DMS114 treated with DMSO at 0.1 percent for 48 hours (cell line): ENCODE measurements at regions not wholly inside any gene's neighbourhood (a gene's known extent, or its start where the extent isn't known, plus 50 kb on each side); places are given as distances from the start of the nearest gene placed in this dataset.

Experiments
- DNase-seq: peaks from one replicate; lab custom pipeline; 2025; ENCODE audit not compliant: unreplicated experiment; lab: John Stamatoyannopoulos, UW

- DNase-seq: no peak
Observed at GRCh38 chr22:47775686-47776085, 1013.2 kb downstream of the TBC1D22A start.

DNA sequence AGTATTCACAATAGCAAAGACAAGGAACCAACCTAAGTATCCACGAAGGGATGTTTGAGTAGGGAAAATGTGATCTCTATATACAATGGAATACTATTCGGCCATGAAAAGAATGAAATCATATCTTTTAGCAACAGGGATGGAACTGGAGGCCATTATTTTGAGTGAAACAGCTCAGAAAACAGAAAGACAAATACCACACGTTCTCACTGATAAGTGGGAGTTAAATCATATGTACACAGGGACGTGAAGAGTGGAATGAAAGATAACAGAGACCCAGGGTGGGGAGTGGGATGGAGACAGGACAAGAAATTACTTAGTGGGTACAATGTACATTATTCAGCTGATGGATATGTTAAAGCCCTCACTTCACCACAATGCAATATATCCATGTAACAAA, 1012.7 kb downstream of the TBC1D22A start:
- DNase-seq: no peak

DNA sequence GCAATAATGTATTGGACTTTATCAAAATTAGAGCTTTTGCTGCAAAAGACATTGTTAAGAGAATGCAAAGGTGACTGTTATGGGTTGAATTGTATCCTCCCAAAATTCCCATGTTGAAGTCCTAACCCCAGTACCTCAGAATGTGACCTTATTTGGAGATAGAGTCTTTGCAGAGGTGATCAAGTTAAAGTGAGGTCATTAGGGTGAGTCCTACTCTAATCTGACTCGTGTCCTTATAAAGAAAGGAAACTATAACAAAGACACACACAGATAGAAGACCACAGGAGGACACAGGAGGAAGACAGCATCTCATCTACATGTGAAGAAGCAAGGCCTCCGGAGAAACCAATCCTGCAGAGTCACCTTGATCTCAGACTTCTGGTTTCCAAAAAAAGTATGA, 1011.2 kb downstream of the TBC1D22A start:
- no peak for DNase-seq

DNA sequence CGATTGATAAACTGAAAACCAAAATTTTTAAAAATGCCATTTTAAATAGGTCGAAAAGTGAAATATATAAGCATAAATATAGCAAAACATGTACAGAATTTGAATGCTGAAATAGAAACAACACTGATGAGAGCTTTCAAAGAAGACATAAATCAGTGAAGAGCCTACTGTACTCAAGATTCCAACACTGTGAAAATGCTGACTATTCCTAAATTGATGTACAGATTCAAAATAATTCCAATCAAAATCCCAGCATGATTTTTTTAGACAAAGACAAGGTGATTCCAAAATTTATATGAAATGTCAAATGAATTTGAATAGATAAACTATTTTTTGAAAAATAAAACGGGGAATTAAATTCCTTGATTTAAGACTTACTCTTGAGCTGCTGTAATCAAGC, 1010.4 kb downstream of the TBC1D22A start:
- DNase-seq: no peak

DNA sequence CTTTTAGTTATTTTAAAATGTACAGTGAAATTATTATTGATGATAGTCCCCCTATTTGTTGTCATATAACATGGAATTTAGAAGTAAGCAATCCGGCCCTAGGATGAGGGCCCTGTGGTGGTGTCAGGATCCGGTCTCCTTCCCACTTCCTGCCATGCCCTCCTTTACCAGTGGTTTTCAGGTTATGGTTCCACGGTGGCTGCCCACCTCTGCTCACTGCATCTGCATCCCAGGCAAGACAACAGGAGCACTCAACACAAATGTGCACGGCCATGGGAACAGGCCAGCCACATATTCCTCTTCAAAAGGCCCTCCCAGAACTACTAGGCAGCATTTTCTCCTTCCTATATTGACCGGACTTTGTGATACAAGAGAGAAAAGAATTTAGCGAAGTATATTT, 1007.2 kb downstream of the TBC1D22A start:
- no peak for DNase-seq

GRCh38 chr22:47768027-47768426, 1005.6 kb downstream of the TBC1D22A start:
- DNase-seq: no peak

GRCh38 chr22:47767403-47767802, 1005.0 kb downstream of the TBC1D22A start:
- no peak for DNase-seq

DNA sequence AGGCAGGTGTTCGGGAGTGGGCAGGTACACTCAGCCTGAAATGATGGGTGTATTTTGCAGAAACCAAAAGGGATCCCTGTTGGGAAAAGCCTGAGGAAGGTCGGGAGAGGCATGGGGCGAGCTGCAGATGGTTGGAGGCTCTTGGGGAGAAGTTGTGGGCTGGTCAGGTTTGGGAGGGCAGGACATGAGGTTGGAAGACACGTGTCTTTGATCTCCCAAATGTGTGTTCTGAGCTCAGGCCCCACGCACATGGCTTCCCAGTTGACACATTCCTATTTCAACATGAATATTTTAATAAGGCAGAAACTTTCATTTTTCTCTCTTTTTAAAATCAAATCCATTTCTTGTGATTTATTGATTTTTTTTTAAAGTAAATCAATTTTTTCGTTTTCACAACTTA, 1003.3 kb downstream of the TBC1D22A start:
- DNase-seq: no peak

- no peak for DNase-seq
Observed at GRCh38 chr22:47762141-47762540, 999.7 kb downstream of the TBC1D22A start.

DNA sequence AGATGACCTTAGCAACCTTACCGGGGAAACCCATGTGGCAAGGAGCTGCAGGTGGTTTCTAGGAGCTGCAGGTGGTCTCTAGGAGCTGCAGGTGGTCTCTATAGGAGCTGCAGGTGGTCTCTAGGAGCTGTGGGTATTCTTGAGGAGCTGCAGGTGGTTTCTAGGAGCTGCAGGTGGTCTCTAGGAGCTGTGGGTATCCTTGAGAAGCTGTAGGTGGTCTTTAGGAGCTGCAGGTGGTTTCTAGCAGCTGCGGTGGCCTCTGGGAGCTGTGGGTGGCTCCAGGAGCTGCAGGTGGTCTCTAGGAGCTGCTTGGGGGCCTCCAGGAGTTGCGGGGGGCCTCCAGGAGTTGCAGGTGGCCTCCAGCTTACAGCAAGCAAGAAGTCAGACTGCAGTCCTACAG, 997.5 kb downstream of the TBC1D22A start:
- DNase-seq: no peak

DNA sequence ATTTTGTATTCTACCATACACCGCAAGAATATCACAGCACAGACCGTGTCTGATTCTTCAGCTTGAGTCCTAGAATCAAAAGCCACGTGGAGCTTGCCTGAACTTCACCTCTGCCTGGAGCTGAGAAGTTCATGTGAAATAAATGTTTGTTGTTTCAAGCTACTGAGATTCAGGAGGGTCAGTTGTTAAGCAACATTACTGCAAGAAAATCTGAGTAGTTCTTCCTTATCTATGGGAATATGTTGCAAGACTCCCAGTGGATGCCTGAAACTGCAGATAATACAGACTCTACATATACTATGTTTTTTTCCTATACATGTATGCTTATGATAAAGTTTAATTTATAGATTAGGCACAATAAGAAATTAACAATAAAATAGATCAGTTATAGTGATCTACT, 995.3 kb downstream of the TBC1D22A start:
- DNase-seq: no peak

DNA sequence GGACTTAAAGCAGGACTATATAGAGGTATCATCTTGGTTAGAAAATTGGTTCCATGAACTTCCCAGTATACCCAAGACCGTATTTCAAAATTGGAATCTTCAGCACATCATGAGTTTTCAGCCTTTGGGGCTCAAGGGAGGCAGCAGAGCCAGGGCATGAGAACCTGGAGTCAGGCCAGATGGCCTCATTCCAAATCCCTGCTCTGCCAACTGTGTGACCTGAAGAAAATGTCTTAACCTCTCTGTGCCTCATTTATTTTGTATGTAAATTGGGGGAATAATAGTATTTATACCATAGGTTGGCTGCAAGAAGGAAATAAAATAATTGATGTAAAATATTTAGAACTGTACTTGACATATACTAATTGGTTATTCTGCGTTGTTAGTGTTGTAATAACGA, 987.6 kb downstream of the TBC1D22A start:
- DNase-seq: no peak

- no peak for DNase-seq
Observed at GRCh38 chr22:47748957-47749356, 986.5 kb downstream of the TBC1D22A start.

DNA sequence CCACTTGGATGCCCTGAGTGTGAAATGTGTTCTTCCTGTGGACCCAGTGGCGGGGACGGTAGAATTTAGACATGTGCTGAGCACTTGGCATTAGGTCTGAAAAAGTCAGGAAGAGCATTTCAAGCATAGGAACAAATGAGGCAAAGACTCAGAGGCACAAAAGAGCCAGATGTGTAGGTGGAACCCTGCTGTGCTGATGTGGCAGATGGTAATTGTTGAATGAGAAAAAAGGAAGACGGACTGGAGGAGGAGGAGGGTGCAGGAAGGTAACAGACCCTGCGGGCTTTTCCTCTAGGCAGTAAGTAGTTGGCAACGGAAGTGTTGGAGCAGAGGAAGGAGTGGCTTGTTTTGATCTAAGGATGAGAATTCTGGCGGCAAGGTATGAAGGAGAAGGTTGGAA, 985.8 kb downstream of the TBC1D22A start:
- no peak for DNase-seq

GRCh38 chr22:47740109-47740805, 977.8 kb downstream of the TBC1D22A start:
- DNase-seq: no peak

- no peak for DNase-seq
Observed at GRCh38 chr22:47739291-47740015, 977.0 kb downstream of the TBC1D22A start.

GRCh38 chr22:47738472-47739013, 976.1 kb downstream of the TBC1D22A start:
- no peak for DNase-seq

GRCh38 chr22:47736186-47737034, 974.0 kb downstream of the TBC1D22A start:
- DNase-seq: no peak

DNA sequence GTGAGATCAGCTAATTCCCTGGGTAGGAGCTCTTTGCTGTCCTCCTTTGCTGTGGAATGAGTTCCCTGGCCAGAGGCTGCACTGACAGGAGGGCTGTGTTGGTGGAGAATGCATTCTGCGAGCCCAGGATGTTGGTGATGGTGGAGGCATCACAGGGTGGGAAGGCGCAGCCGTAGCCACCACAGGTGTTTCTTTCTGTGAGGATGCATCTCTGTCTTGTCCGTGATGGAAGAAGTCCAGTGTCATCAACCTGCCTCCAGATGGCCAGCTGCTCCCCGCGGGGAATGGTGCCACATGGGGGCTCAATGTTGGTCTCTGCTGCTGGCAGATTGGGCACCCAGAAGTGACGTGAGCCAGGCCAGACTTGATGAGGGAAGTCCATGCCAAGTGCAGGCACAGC, 972.1 kb downstream of the TBC1D22A start:
- DNase-seq: no peak

DNA sequence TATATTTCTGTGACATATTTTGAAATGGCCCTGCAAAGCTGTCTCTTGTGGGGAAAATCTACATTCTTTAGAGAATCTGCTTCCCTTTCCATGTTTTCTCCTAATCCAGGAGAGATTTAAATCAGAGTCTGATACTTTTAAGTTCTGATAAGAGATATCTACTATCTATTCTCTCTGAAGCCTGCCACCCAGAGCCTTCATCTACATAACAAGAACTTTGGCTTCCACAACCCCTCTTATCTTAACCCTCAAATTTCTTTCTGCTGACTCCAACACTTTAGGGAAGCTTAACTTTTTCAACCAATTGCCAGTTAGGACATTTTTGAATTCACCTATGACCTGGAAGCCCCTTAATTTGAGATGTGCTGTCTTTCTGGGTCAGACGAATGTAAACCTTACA, 965.2 kb downstream of the TBC1D22A start:
- DNase-seq: no peak

DNA sequence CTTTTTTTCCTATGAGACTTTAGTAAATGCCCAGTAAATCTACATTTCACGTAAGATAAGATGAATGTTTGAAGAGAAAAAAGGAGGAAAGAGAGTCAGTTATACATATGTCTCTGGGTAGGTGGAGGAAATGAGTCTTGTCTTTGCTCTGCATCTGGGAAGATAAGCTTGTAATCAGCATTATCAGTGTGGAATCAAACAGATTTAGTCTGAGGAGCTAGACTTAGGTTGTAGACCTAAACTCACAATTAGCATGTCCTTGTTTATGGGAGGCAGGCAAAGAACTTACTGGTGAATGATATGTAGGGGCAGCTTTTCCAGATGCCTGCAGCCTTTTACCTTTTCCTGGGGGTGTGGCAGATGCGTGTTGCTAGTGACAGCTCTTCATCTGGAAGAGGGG, 962.3 kb downstream of the TBC1D22A start:
- no peak for DNase-seq

GRCh38 chr22:47724030-47724429, 961.6 kb downstream of the TBC1D22A start:
- DNase-seq: no peak
